ENCODE measurements at regions not wholly inside any gene's neighbourhood (a gene's known extent, or its start where the extent isn't known, plus 50 kb on each side); places are given as distances from the start of the nearest gene placed in this dataset.

- TF ChIP-seq ZBTB34 (CRISPR knock-in tag; IDR thresholded peaks at IDR 0.05) (no peak), U2AF2 (optimal IDR thresholded peaks at IDR 0.05; ENCODE audit: low read depth, low read length) (no peak), HMG20A (CRISPR knock-in tag; conservative IDR thresholded peaks at IDR 0.05) (no peak)
These were observed 1108.1 kb upstream of the LRRTM1 start (continued) for GRCh38 chr2:81412681-81413080.

- H3K27me3 ChIP-seq (ENCODE audit: control insufficient read depth in 2 of 2, insufficient read depth in 2 of 2, low read length in 2 of 2) = no peaks in the 10 kb centered on the region
- H3K79me2 ChIP-seq (ENCODE audit: control insufficient read depth, insufficient read depth, low read length) = no peaks in the 10 kb centered on the region
- H2AFZ ChIP-seq (ENCODE audit: low read depth, low read length) = no peak overlapping the region
- no peaks in the 10 kb centered on the region for H3K9me3 ChIP-seq (replicated peaks; ENCODE audit: control insufficient read depth, insufficient read depth, low read depth, low read length)
- ATAC-seq = no peak
- no peak for FAIRE-seq
- no TSS peak for BruUV-seq (replicated peaks)
- no peak overlapping the region for H3K9ac ChIP-seq (ENCODE audit: insufficient read depth in 1 of 2, low read depth in 2 of 2, low read length in 2 of 2)
- no peak for DNase-seq (ENCODE audit: extremely low read depth in 1 of 4, low spot score in 3 of 4)
- H3K9me1 ChIP-seq (ENCODE audit: control insufficient read depth, insufficient read depth, low read length) = no peaks in the 10 kb centered on the region
- ChIA-PET POLR2A (no interaction called here), CTCF (ENCODE audit: low intra/inter-chr PET ratio) (no interaction called here)
- H3K4me2 ChIP-seq (ENCODE audit: insufficient read depth, low read length) = no peak overlapping the region
- no peaks in the 10 kb centered on the region for H3K36me3 ChIP-seq (ENCODE audit: control insufficient read depth, insufficient read depth, low read length)
- H3K4me3 ChIP-seq = no peak overlapping the region
- 0% methylated on average over 2 of the region's 2 CpGs for WGBS (ENCODE audit: insufficient coverage, low coverage, missing lambda C conversion rate)
- in situ Hi-C loops (cut with MboI) = no loop called here
- intact Hi-C loops (cut with micrococcal nuclease) = no loop called here
- no peak overlapping the region for H3K27ac ChIP-seq (ENCODE audit: extremely low read depth, low read depth, low read length)
- no peaks in the 10 kb centered on the region for H4K20me1 ChIP-seq (replicated peaks; ENCODE audit: control insufficient read depth, insufficient read depth, low read length)
- H3K4me1 ChIP-seq (replicated peaks in 1 of 2; ENCODE audit: control insufficient read depth in 2 of 2, insufficient read depth in 2 of 2, low read length in 2 of 2) = no peaks in the 10 kb centered on the region
- TF ChIP-seq MAFF (IDR thresholded peaks at IDR 0.05; ENCODE audit: low read length) = peak; percentile 46
- peak; percentile 34; the same call in 1 of the 2 replicates for TF ChIP-seq C11orf30 (IDR thresholded peaks at IDR 0.05; ENCODE audit: low read depth)
- TF ChIP-seq TSC22D4 (tag; IDR thresholded peaks at IDR 0.05) = no peak
- no peak for TF ChIP-seq ZNF766 (CRISPR knock-in tag; conservative IDR thresholded peaks at IDR 0.05)
- TF ChIP-seq HBP1 (CRISPR knock-in tag; IDR thresholded peaks at IDR 0.05) = no peak
- no peak for TF ChIP-seq BRD4 (IDR thresholded peaks at IDR 0.05)
- TF ChIP-seq MAFK (IDR thresholded peaks at IDR 0.05; ENCODE audit: low read length) = peak; percentile 36; the same call in 1 of the 2 replicates
- no peak for TF ChIP-seq FOXJ3 (CRISPR knock-in tag; IDR thresholded peaks at IDR 0.05)
- TF ChIP-seq ZNF3 (CRISPR knock-in tag; IDR thresholded peaks at IDR 0.05) = no peak
- TF ChIP-seq LARP7 (IDR thresholded peaks at IDR 0.05) = no peak
- no peak for TF ChIP-seq ZNF764 (CRISPR knock-in tag; IDR thresholded peaks at IDR 0.05; ENCODE audit: low read depth)
- TF ChIP-seq CREM (IDR thresholded peaks at IDR 0.05; ENCODE audit: low read depth) = no peak
- no peak for TF ChIP-seq ZNF586 (CRISPR knock-in tag; conservative IDR thresholded peaks at IDR 0.05)
- TF ChIP-seq ASH1L (IDR thresholded peaks at IDR 0.05; ENCODE audit: borderline replicate concordance, low read depth, partially characterized antibody) = no peak
- TF ChIP-seq NELFE (IDR thresholded peaks at IDR 0.05; ENCODE audit: insufficient read depth, insufficient read length) = no peak
- TF ChIP-seq L3MBTL2 (IDR thresholded peaks at IDR 0.05) = no peak
These were observed 1099.0 kb upstream of the LRRTM1 start for GRCh38 chr2:81403508-81403907.
